ENCODE measurements at regions not wholly inside any gene's neighbourhood (a gene's known extent, or its start where the extent isn't known, plus 50 kb on each side); places are given as distances from the start of the nearest gene placed in this dataset.

GRCh38 chr3:166472015-166472414 is 634.8 kb upstream of the BCHE start:
- no peak overlapping the region for H3K27ac ChIP-seq (ENCODE audit: low read depth, low read length)
- no peak for DNase-seq (ENCODE audit: low read depth, low spot score)
- ChIA-PET CTCF (no interaction called here), POLR2A (no interaction called here)
- no peak for TF ChIP-seq CTCF (IDR thresholded peaks at IDR 0.05; ENCODE audit: low read depth, low read length)
- H3K27me3 ChIP-seq (ENCODE audit: control insufficient read depth, insufficient read depth, low read length): no peaks in the 10 kb centered on the region
- no peaks in the 10 kb centered on the region for H3K9me3 ChIP-seq (ENCODE audit: control insufficient read depth, insufficient read depth, low read length)
- no peak overlapping the region for H3K4me3 ChIP-seq (ENCODE audit: low read depth, low read length)

GRCh38 chr3:166471074-166471767 is 634.0 kb upstream of the BCHE start:
- CTCF ChIA-PET: no interaction called here
- no peaks in the 10 kb centered on the region for H3K9me3 ChIP-seq (ENCODE audit: control insufficient read depth, insufficient read depth, low read length)

GRCh38 chr3:166462891-166463470 is 625.8 kb upstream of the BCHE start:
- TF ChIP-seq CTCF (IDR thresholded peaks at IDR 0.05; ENCODE audit: low read depth, low read length): no peak
- DNase-seq (ENCODE audit: low read depth, low spot score): no peak
- H3K4me3 ChIP-seq (ENCODE audit: low read depth, low read length): no peak overlapping the region
- ChIA-PET POLR2A (no interaction called here), CTCF (no interaction called here)
- no peak overlapping the region for H3K27ac ChIP-seq (ENCODE audit: low read depth, low read length)
- H3K9me3 ChIP-seq (ENCODE audit: control insufficient read depth, insufficient read depth, low read length): no peaks in the 10 kb centered on the region
- no peaks in the 10 kb centered on the region for H3K27me3 ChIP-seq (ENCODE audit: control insufficient read depth, insufficient read depth, low read length)

More at GRCh38 chr3:166471074-166471767, 634.0 kb upstream of the BCHE start:
- Histone ChIP-seq H3K27ac (ENCODE audit: low read depth, low read length) (no peak overlapping the region), H3K27me3 (ENCODE audit: control insufficient read depth, insufficient read depth, low read length) (no peaks in the 10 kb centered on the region), H3K4me3 (ENCODE audit: low read depth, low read length) (no peak overlapping the region)
- POLR2A ChIA-PET: no interaction called here
- DNase-seq (ENCODE audit: low read depth, low spot score): no peak
- TF ChIP-seq CTCF (IDR thresholded peaks at IDR 0.05; ENCODE audit: low read depth, low read length): no peak

- H3K27me3 ChIP-seq (ENCODE audit: control insufficient read depth, insufficient read depth, low read length): no peaks in the 10 kb centered on the region
- POLR2A ChIA-PET: no interaction called here
- no peak overlapping the region for H3K27ac ChIP-seq (ENCODE audit: low read depth, low read length)
- H3K9me3 ChIP-seq (ENCODE audit: control insufficient read depth, insufficient read depth, low read length): no peaks in the 10 kb centered on the region
- CTCF ChIA-PET: no interaction called here
- no peak for TF ChIP-seq CTCF (IDR thresholded peaks at IDR 0.05; ENCODE audit: low read depth, low read length)
- no peak overlapping the region for H3K4me3 ChIP-seq (ENCODE audit: low read depth, low read length)
- DNase-seq (ENCODE audit: low read depth, low spot score): no peak
Measured at GRCh38 chr3:166461626-166462025, 624.4 kb upstream of the BCHE start.

- TF ChIP-seq CTCF (IDR thresholded peaks at IDR 0.05; ENCODE audit: low read depth, low read length): no peak
- POLR2A ChIA-PET: no interaction called here
- H3K27ac ChIP-seq (ENCODE audit: low read depth, low read length): no peak overlapping the region
- no peak for DNase-seq (ENCODE audit: low read depth, low spot score)
- H3K27me3 ChIP-seq (ENCODE audit: control insufficient read depth, insufficient read depth, low read length): no peaks in the 10 kb centered on the region
- no peak overlapping the region for H3K4me3 ChIP-seq (ENCODE audit: low read depth, low read length)
- CTCF ChIA-PET: no interaction called here
- no peaks in the 10 kb centered on the region for H3K9me3 ChIP-seq (ENCODE audit: control insufficient read depth, insufficient read depth, low read length)
Measured at GRCh38 chr3:166457382-166457781, 620.2 kb upstream of the BCHE start.

All from AG04450 (cell line).